ENCODE measurements at regions not wholly inside any gene's neighbourhood (a gene's known extent, or its start where the extent isn't known, plus 50 kb on each side); places are given as distances from the start of the nearest gene placed in this dataset.

DNA sequence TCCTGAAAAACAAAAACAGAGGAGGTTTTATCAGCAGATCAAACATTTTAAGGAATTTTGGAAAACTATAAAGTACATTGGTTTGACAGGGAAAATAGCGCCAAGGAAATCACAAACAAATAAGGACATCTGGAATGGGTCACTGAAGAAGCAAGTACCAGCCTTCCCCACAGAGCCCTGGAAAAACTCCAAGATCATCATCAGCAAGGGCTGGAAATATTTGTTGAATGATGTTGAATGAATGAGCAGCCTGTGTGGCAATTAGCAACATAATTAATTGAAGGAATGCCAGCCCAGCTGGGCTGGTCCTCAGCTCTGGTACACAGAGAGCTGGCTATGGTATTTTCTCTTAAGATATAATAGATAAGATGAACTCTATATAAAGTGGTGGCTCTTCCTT lies 290.4 kb downstream of the HS3ST3A1 start:
- TF ChIP-seq, protein P1, sequence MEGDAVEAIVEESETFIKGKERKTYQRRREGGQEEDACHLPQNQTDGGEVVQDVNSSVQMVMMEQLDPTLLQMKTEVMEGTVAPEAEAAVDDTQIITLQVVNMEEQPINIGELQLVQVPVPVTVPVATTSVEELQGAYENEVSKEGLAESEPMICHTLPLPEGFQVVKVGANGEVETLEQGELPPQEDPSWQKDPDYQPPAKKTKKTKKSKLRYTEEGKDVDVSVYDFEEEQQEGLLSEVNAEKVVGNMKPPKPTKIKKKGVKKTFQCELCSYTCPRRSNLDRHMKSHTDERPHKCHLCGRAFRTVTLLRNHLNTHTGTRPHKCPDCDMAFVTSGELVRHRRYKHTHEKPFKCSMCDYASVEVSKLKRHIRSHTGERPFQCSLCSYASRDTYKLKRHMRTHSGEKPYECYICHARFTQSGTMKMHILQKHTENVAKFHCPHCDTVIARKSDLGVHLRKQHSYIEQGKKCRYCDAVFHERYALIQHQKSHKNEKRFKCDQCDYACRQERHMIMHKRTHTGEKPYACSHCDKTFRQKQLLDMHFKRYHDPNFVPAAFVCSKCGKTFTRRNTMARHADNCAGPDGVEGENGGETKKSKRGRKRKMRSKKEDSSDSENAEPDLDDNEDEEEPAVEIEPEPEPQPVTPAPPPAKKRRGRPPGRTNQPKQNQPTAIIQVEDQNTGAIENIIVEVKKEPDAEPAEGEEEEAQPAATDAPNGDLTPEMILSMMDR (conservative IDR thresholded peaks at IDR 0.05; ENCODE audit: low read length): no peak
- TF ChIP-seq EZH2phosphoT487 (IDR thresholded peaks at IDR 0.05; ENCODE audit: borderline replicate concordance): no peak
